ENCODE measurements at regions not wholly inside any gene's neighbourhood (a gene's known extent, or its start where the extent isn't known, plus 50 kb on each side); places are given as distances from the start of the nearest gene placed in this dataset.
A peak's percentile ranks its signal among the peaks of the same experiment; 100 is the strongest.

DNA sequence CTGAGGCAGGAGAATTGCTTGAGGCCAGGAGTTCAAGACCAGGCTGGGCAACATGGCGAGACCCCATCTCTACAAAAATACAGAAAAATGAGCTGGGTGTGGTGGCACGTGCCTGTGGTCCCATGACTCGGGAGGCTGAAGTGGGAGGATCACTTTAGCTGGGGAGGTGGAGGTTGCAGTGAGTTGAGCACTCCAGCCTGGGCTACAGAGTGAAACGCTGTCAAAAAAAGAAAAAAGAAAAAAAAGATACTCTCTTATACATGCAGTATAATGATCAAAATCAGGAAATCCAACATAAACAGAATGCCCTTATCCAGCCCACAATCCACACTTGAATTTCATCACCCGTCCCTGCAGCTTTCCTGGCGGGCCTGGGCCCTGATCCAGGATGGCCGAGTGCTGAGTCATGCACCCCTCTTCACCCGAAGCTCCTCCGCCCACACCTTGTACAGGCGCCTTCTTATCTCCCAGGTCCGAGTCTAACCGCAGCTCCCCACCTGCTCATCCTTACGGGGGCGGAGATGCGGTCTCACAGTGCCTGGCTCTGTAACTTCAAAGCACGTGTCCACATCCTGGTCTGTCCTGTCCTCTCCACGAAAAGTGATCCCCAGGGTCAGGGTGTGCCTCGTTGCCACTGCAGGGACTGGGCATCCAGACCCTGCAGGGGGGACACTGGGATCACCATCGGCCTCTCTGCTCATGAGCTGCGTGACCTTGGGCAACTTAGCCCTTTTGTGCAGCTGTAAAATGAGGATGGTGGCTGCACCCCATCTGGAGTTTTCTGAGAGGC is 120.2 kb upstream of the SLC45A1 start (continued):
- TF ChIP-seq ZNF746 (CRISPR knock-in tag; IDR thresholded peaks at IDR 0.05) = peak; percentile 87
- TF ChIP-seq FOXP1 (IDR thresholded peaks at IDR 0.05) = no peak
- TF ChIP-seq FOXP1 (CRISPR knock-in tag; IDR thresholded peaks at IDR 0.05) = peak; percentile 60; the same call in 1 of the 2 replicates
- TF ChIP-seq EP300 (IDR thresholded peaks at IDR 0.05; ENCODE audit: low read depth in 2 of 2, low read length in 2 of 2) = peak; percentile 71 to 95; a peak in 3 of 4 replicates
- peak; percentile 98 for TF ChIP-seq EP300 (CRISPR knock-in tag; IDR thresholded peaks at IDR 0.05; ENCODE audit: borderline replicate concordance)
- TF ChIP-seq, protein P1, sequence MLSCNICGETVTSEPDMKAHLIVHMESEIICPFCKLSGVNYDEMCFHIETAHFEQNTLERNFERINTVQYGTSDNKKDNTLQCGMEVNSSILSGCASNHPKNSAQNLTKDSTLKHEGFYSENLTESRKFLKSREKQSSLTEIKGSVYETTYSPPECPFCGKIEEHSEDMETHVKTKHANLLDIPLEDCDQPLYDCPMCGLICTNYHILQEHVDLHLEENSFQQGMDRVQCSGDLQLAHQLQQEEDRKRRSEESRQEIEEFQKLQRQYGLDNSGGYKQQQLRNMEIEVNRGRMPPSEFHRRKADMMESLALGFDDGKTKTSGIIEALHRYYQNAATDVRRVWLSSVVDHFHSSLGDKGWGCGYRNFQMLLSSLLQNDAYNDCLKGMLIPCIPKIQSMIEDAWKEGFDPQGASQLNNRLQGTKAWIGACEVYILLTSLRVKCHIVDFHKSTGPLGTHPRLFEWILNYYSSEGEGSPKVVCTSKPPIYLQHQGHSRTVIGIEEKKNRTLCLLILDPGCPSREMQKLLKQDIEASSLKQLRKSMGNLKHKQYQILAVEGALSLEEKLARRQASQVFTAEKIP (CRISPR knock-in tag; IDR thresholded peaks at IDR 0.05; ENCODE audit: borderline replicate concordance) = no peak
- TF ChIP-seq, protein P2, sequence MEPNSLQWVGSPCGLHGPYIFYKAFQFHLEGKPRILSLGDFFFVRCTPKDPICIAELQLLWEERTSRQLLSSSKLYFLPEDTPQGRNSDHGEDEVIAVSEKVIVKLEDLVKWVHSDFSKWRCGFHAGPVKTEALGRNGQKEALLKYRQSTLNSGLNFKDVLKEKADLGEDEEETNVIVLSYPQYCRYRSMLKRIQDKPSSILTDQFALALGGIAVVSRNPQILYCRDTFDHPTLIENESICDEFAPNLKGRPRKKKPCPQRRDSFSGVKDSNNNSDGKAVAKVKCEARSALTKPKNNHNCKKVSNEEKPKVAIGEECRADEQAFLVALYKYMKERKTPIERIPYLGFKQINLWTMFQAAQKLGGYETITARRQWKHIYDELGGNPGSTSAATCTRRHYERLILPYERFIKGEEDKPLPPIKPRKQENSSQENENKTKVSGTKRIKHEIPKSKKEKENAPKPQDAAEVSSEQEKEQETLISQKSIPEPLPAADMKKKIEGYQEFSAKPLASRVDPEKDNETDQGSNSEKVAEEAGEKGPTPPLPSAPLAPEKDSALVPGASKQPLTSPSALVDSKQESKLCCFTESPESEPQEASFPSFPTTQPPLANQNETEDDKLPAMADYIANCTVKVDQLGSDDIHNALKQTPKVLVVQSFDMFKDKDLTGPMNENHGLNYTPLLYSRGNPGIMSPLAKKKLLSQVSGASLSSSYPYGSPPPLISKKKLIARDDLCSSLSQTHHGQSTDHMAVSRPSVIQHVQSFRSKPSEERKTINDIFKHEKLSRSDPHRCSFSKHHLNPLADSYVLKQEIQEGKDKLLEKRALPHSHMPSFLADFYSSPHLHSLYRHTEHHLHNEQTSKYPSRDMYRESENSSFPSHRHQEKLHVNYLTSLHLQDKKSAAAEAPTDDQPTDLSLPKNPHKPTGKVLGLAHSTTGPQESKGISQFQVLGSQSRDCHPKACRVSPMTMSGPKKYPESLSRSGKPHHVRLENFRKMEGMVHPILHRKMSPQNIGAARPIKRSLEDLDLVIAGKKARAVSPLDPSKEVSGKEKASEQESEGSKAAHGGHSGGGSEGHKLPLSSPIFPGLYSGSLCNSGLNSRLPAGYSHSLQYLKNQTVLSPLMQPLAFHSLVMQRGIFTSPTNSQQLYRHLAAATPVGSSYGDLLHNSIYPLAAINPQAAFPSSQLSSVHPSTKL (CRISPR knock-in tag; IDR thresholded peaks at IDR 0.05) = peak; percentile 86
- TF ChIP-seq ZNF792 (CRISPR knock-in tag; IDR thresholded peaks at IDR 0.05) = peak; percentile 72
- peak; percentile 61; the same call in 1 of the 2 replicates for TF ChIP-seq GATAD1 (CRISPR knock-in tag; IDR thresholded peaks at IDR 0.05)
- no peak for TF ChIP-seq YEATS4 (CRISPR knock-in tag; IDR thresholded peaks at IDR 0.05; ENCODE audit: borderline replicate concordance)
- peak; percentile 78 for TF ChIP-seq CREM (IDR thresholded peaks at IDR 0.05)
- TF ChIP-seq CREM (CRISPR knock-in tag; IDR thresholded peaks at IDR 0.05) = no peak
- no peak for TF ChIP-seq AGO1 (IDR thresholded peaks at IDR 0.05; ENCODE audit: low read depth, low read length, poor library complexity, severe bottlenecking)
- peak; percentile 85; the same call in 1 of the 2 replicates for TF ChIP-seq NRL (CRISPR knock-in tag; IDR thresholded peaks at IDR 0.05; ENCODE audit: borderline replicate concordance)
- peak; percentile 71 for TF ChIP-seq PPARG (CRISPR knock-in tag; conservative IDR thresholded peaks at IDR 0.05)
- TF ChIP-seq, protein P3, sequence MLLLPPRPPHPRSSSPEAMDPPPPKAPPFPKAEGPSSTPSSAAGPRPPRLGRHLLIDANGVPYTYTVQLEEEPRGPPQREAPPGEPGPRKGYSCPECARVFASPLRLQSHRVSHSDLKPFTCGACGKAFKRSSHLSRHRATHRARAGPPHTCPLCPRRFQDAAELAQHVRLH (CRISPR knock-in tag; IDR thresholded peaks at IDR 0.05; ENCODE audit: borderline replicate concordance, low read depth) = peak; percentile 75; the same call in 1 of the 2 replicates
- peak; percentile 43 for TF ChIP-seq YY1 (IDR thresholded peaks at IDR 0.05; ENCODE audit: insufficient read depth, insufficient replicate concordance, low read depth, low read length)
- no peak for TF ChIP-seq SMARCE1 (IDR thresholded peaks at IDR 0.05; ENCODE audit: borderline replicate concordance)
- TF ChIP-seq MAFK (conservative IDR thresholded peaks at IDR 0.05 in 1 of 2, IDR thresholded peaks at IDR 0.05 in 1 of 2; ENCODE audit: low read length in 2 of 2) = peak; percentile 40 to 54; a peak in 2 of 4 replicates
- TF ChIP-seq ZNF749 (CRISPR knock-in tag; IDR thresholded peaks at IDR 0.05; ENCODE audit: borderline replicate concordance) = no peak
- peak; percentile 40; the same call in 1 of the 2 replicates for TF ChIP-seq MEF2D (CRISPR knock-in tag; IDR thresholded peaks at IDR 0.05)
- TF ChIP-seq ZNF337 (CRISPR knock-in tag; IDR thresholded peaks at IDR 0.05; ENCODE audit: borderline replicate concordance, low read depth) = no peak
- peak; percentile 29; the same call in 1 of the 2 replicates for TF ChIP-seq STAT5B (CRISPR knock-in tag; IDR thresholded peaks at IDR 0.05)
- TF ChIP-seq FOSL2 (CRISPR knock-in tag; IDR thresholded peaks at IDR 0.05) = peak; percentile 97
- TF ChIP-seq, protein P4, sequence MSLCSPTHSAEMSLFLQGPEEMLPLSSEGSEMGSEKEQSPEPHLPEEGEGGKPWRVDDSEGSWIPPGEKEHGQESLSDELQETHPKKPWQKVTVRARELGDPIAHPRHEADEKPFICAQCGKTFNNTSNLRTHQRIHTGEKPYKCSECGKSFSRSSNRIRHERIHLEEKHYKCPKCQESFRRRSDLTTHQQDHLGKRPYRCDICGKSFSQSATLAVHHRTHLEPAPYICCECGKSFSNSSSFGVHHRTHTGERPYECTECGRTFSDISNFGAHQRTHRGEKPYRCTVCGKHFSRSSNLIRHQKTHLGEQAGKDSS (CRISPR knock-in tag; IDR thresholded peaks at IDR 0.05; ENCODE audit: borderline replicate concordance, low read depth) = peak; percentile 33; the same call in 1 of the 2 replicates
